Neural cell (in vitro differentiated cells): ENCODE measurements at regions not wholly inside any gene's neighbourhood (a gene's known extent, or its start where the extent isn't known, plus 50 kb on each side); places are given as distances from the start of the nearest gene placed in this dataset.

Experiments
- EP300 ChIP-seq: fragments of 450-650 bp; conservative IDR thresholded peaks from 2 replicates; pipeline ENCODE4 v1.6.1; 2014; ENCODE audit warnings: antibody characterized with exemption, mild to moderate bottlenecking, moderate library complexity; ENCODE audit not compliant: poor library complexity, severe bottlenecking
- EZH2 ChIP-seq: fragments of 200-600, 300-800 bp; shearing (Covaris generic), sonication (generic); IDR thresholded peaks from 2 replicates; pipeline ENCODE4 v1.6.1; 2014; ENCODE audit warnings: antibody characterized with exemption, low read length, borderline replicate concordance, mild to moderate bottlenecking; ENCODE audit not compliant: insufficient read depth, poor library complexity, severe bottlenecking
- MXI1 ChIP-seq: fragments of 450-650 bp; conservative IDR thresholded peaks from 2 replicates; pipeline ENCODE4 v1.6.1; 2014; ENCODE audit warnings: antibody characterized with exemption, mild to moderate bottlenecking; ENCODE audit not compliant: poor library complexity, severe bottlenecking
- POLR2AphosphoS5 ChIP-seq: IDR thresholded peaks from 2 replicates; pipeline ENCODE4 v1.6.1; 2012
- RAD21 ChIP-seq: fragments of 450-650 bp; conservative IDR thresholded peaks from 2 replicates; pipeline ENCODE4 v1.6.1; 2014; ENCODE audit warnings: antibody characterized with exemption, mild to moderate bottlenecking, moderate library complexity
- SMC3 ChIP-seq: fragments of 450-650 bp; conservative IDR thresholded peaks from 2 replicates; pipeline ENCODE4 v1.6.1; 2014; ENCODE audit warnings: antibody characterized with exemption, mild to moderate bottlenecking, moderate library complexity; ENCODE audit not compliant: poor library complexity
- TF ChIP-seq, protein P1 (sequence below): fragments of 450-650 bp; IDR thresholded peaks from 2 replicates; pipeline ENCODE4 v1.5.1; 2014; ENCODE audit warnings: antibody characterized with exemption, mild to moderate bottlenecking, moderate library complexity; ENCODE audit not compliant: poor library complexity, severe bottlenecking
- TF ChIP-seq, protein P2 (sequence below): IDR thresholded peaks from 2 replicates; pipeline ENCODE4 v1.6.1; 2012; ENCODE audit warnings: borderline replicate concordance

DNA sequence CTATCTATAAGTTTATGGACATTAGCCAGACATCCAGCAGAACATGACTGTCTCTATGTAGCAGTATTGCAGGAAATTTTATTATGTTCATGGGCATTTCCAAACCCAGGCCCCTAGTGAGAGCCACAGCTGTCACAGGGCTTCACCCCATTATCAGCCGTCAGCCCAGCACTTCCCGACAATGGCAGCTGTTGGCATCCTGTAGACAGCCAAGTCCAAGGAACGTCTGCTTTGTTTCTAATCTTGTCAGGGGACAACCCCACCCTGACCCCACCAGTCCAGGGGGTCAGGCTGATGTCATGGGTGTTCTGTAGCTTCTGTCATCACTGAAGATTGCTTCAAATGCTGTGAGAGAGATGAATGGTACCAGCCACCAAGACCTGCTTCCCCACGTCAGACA, 565.3 kb upstream of the BRINP1 start:
- TF ChIP-seq EZH2, result no peak
- TF ChIP-seq, protein P1, sequence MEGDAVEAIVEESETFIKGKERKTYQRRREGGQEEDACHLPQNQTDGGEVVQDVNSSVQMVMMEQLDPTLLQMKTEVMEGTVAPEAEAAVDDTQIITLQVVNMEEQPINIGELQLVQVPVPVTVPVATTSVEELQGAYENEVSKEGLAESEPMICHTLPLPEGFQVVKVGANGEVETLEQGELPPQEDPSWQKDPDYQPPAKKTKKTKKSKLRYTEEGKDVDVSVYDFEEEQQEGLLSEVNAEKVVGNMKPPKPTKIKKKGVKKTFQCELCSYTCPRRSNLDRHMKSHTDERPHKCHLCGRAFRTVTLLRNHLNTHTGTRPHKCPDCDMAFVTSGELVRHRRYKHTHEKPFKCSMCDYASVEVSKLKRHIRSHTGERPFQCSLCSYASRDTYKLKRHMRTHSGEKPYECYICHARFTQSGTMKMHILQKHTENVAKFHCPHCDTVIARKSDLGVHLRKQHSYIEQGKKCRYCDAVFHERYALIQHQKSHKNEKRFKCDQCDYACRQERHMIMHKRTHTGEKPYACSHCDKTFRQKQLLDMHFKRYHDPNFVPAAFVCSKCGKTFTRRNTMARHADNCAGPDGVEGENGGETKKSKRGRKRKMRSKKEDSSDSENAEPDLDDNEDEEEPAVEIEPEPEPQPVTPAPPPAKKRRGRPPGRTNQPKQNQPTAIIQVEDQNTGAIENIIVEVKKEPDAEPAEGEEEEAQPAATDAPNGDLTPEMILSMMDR, result no peak
- no peak for TF ChIP-seq SMC3
- no peak for TF ChIP-seq EP300
- no peak for TF ChIP-seq MXI1
- TF ChIP-seq, protein P2, sequence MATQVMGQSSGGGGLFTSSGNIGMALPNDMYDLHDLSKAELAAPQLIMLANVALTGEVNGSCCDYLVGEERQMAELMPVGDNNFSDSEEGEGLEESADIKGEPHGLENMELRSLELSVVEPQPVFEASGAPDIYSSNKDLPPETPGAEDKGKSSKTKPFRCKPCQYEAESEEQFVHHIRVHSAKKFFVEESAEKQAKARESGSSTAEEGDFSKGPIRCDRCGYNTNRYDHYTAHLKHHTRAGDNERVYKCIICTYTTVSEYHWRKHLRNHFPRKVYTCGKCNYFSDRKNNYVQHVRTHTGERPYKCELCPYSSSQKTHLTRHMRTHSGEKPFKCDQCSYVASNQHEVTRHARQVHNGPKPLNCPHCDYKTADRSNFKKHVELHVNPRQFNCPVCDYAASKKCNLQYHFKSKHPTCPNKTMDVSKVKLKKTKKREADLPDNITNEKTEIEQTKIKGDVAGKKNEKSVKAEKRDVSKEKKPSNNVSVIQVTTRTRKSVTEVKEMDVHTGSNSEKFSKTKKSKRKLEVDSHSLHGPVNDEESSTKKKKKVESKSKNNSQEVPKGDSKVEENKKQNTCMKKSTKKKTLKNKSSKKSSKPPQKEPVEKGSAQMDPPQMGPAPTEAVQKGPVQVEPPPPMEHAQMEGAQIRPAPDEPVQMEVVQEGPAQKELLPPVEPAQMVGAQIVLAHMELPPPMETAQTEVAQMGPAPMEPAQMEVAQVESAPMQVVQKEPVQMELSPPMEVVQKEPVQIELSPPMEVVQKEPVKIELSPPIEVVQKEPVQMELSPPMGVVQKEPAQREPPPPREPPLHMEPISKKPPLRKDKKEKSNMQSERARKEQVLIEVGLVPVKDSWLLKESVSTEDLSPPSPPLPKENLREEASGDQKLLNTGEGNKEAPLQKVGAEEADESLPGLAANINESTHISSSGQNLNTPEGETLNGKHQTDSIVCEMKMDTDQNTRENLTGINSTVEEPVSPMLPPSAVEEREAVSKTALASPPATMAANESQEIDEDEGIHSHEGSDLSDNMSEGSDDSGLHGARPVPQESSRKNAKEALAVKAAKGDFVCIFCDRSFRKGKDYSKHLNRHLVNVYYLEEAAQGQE, result no peak
- TF ChIP-seq RAD21, result no peak
- no peak for TF ChIP-seq POLR2AphosphoS5
